Glutamatergic neuron (in vitro differentiated cells): ENCODE measurements at regions not wholly inside any gene's neighbourhood (a gene's known extent, or its start where the extent isn't known, plus 50 kb on each side); places are given as distances from the start of the nearest gene placed in this dataset.

Source experiments
- DNase-seq: peaks from one replicate; pipeline ENCODE4 v3.0.0; 2022
- H3K27ac Mint-ChIP-seq: one replicate; pipeline ENCODE4 v1.8.0; 2020; ENCODE audit warnings: mild to moderate bottlenecking, mixed read lengths, inconsistent platforms; ENCODE audit not compliant: unreplicated experiment
- H3K27me3 Mint-ChIP-seq: one replicate; pipeline ENCODE4 v1.8.0; 2020; ENCODE audit warnings: mild to moderate bottlenecking, moderate library complexity, mixed read lengths, inconsistent platforms; ENCODE audit not compliant: unreplicated experiment
- H3K36me3 Mint-ChIP-seq: one replicate; pipeline ENCODE4 v1.8.0; 2020; ENCODE audit warnings: mild to moderate bottlenecking, mixed read lengths, inconsistent platforms; ENCODE audit not compliant: unreplicated experiment
- H3K4me1 Mint-ChIP-seq: one replicate; pipeline ENCODE4 v1.8.0; 2020; ENCODE audit warnings: mild to moderate bottlenecking, low read depth, mixed read lengths, inconsistent platforms; ENCODE audit not compliant: unreplicated experiment
- H3K4me3 Mint-ChIP-seq: one replicate; pipeline ENCODE4 v1.8.0; 2020; ENCODE audit warnings: mild to moderate bottlenecking, mixed read lengths, inconsistent platforms; ENCODE audit not compliant: unreplicated experiment
- H3K9me3 Mint-ChIP-seq: one replicate; pipeline ENCODE4 v1.8.0; 2020; ENCODE audit warnings: mild to moderate bottlenecking, moderate library complexity, mixed read lengths, inconsistent platforms; ENCODE audit not compliant: unreplicated experiment
- TF ChIP-seq, protein P1 (sequence below): fragments of 200-600 bp; sonication (generic); IDR thresholded peaks from one replicate; pipeline ENCODE4 v1.5.0; 2021; ENCODE audit not compliant: partially characterized antibody, unreplicated experiment

DNA sequence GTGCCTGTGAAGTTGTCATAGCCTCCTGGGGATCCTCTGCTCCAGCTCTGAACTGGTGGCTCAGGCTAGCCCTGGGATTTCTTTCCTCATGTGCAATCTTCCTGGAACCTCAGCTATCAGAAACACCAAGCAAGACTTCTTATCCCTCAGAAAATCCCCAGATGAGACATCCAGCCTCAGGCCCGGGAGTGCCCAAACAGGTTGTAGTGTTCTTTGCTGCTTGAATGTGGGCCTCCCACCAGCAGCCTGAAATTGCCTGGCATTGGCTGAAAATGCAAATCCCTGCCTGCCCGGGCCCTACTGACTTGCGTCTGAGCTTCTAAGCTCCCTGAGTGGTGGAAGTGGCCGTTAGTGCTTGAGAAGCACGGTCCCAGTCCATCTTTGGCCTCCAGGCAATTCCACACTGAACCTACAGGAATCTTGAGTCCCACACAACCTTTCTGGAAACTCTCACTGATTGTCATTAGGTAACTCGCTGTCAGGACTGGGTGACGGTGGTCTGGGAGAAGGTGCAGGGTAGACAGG is 146.8 kb downstream of the ZBTB18 start:
- Mint-ChIP-seq H3K27ac (peak overlapping the region; percentile 50), H3K36me3 (no peaks in the 10 kb centered on the region)
- TF ChIP-seq, protein P1, sequence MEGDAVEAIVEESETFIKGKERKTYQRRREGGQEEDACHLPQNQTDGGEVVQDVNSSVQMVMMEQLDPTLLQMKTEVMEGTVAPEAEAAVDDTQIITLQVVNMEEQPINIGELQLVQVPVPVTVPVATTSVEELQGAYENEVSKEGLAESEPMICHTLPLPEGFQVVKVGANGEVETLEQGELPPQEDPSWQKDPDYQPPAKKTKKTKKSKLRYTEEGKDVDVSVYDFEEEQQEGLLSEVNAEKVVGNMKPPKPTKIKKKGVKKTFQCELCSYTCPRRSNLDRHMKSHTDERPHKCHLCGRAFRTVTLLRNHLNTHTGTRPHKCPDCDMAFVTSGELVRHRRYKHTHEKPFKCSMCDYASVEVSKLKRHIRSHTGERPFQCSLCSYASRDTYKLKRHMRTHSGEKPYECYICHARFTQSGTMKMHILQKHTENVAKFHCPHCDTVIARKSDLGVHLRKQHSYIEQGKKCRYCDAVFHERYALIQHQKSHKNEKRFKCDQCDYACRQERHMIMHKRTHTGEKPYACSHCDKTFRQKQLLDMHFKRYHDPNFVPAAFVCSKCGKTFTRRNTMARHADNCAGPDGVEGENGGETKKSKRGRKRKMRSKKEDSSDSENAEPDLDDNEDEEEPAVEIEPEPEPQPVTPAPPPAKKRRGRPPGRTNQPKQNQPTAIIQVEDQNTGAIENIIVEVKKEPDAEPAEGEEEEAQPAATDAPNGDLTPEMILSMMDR, result no peak

DNA sequence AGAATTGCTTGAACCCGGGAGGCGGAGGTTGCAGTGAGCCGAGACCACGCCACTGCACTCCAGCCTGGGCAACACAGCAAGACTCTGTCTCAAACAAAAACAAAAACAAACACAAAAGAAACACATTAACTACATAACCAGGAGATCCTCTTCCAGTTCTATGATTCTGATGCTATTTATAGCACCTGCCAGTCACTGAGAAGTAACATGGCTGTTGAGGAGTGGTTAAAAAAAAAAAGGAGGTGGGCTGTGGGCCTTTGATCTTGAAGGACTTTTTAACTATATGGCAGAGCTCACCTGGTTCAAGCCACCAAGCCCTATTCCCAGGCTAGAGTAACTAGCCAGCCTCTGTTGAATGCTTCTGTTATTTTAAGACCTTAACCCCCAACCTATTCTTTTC is 148.8 kb downstream of the ZBTB18 start:
- peaks cover 25% of the 10 kb centered on the region for H3K4me1 Mint-ChIP-seq
- peaks cover 8% of the 10 kb centered on the region for H3K9me3 Mint-ChIP-seq
- no peak overlapping the region for H3K4me3 Mint-ChIP-seq
- TF ChIP-seq, protein P1, result no peak
- DNase-seq, result no peak
- H3K27me3 Mint-ChIP-seq, result peaks cover 7% of the 10 kb centered on the region
- H3K27ac Mint-ChIP-seq, result no peak overlapping the region
- H3K36me3 Mint-ChIP-seq, result no peaks in the 10 kb centered on the region

More for the DNA sequence above, 146.8 kb downstream of the ZBTB18 start:
- H3K9me3 Mint-ChIP-seq, result peaks cover 8% of the 10 kb centered on the region
- no peak for DNase-seq
- H3K4me1 Mint-ChIP-seq, result peaks cover 23% of the 10 kb centered on the region
- no peak overlapping the region for H3K4me3 Mint-ChIP-seq
- peaks cover 7% of the 10 kb centered on the region for H3K27me3 Mint-ChIP-seq

DNA sequence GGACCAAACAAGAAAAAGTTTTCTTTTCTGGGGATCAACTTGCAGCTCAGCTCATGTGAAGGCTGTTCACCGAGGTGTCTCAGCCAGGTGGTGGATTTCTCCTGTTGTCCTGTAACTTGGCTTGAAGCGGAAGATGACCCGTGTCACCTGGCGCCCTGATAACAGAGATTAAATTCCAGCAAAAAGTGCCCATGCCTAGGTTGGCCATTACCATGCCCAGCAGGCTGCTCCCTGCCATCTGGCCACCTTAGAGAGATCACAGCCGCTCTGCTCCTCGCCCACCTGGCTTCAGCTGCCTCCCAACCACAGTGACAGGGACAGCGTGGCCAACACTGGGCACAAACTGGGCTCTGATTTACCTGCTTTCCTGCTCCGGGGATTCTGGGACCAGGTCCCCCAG is 149.5 kb downstream of the ZBTB18 start:
- Mint-ChIP-seq H3K9me3 (peaks cover 8% of the 10 kb centered on the region), H3K4me1 (peaks cover 27% of the 10 kb centered on the region)

DNA sequence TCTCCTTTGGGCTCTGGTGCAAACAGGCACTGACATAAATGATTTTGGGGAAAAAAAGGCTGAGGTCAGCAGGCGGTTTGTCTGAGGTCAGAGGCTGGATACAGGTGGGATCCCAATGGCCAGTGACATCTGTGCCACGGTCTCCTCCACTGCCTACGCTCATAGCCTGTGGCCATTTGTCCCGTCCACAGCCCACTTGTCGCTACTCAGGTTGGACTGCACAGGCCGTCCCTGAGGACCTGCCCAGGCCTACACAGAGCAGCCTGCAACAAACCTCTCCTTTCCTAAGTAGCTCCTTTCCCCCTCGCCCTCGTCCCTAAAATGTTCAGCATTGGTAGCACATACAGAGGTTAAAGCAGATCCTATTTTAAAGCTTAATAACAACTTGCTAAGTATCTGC is 150.7 kb downstream of the ZBTB18 start:
- H3K4me3 Mint-ChIP-seq, result no peak overlapping the region
- no peak for DNase-seq
- H3K36me3 Mint-ChIP-seq, result no peaks in the 10 kb centered on the region
- TF ChIP-seq, protein P1, result no peak
- H3K9me3 Mint-ChIP-seq, result peaks cover 8% of the 10 kb centered on the region
- peaks cover 29% of the 10 kb centered on the region for H3K4me1 Mint-ChIP-seq
- peaks cover 7% of the 10 kb centered on the region for H3K27me3 Mint-ChIP-seq
- no peak overlapping the region for H3K27ac Mint-ChIP-seq

More for the DNA sequence above, 149.5 kb downstream of the ZBTB18 start:
- no peak for DNase-seq
- no peaks in the 10 kb centered on the region for H3K36me3 Mint-ChIP-seq
- TF ChIP-seq, protein P1, result no peak
- H3K27ac Mint-ChIP-seq, result no peak overlapping the region
- peaks cover 7% of the 10 kb centered on the region for H3K27me3 Mint-ChIP-seq
- no peak overlapping the region for H3K4me3 Mint-ChIP-seq

DNA sequence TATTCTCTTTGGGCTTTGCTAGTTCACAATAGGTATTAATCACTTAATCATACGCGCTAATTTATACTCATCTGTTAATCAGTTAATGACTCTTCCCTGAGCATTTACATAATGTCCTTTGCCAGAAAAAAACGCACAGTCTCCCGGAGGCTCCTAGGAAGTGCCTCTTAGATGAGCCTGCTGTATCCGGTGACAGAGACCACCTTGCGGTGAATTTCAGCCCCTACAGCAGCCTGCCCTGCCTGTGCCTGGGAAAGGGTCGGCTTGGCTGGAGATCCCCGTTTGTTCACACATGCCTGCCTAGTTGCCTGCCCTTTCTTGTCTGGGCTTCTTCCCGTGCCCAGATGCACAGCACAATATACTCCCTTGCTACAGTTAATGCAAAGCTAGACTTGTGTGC is 152.9 kb downstream of the ZBTB18 start:
- Mint-ChIP-seq H3K4me1 (peaks cover 20% of the 10 kb centered on the region), H3K27ac (no peak overlapping the region), H3K36me3 (no peaks in the 10 kb centered on the region), H3K4me3 (no peak overlapping the region), H3K27me3 (peaks cover 5% of the 10 kb centered on the region), H3K9me3 (peaks cover 4% of the 10 kb centered on the region)
- DNase-seq, result no peak
- TF ChIP-seq, protein P1, result no peak
